BE2C (cell line): ENCODE measurements at regions not wholly inside any gene's neighbourhood (a gene's known extent, or its start where the extent isn't known, plus 50 kb on each side); places are given as distances from the start of the nearest gene placed in this dataset.

ENCODE experiments used
- DNase-seq: peaks from one replicate; pipeline ENCODE4 v3.0.0-alpha.2; 2020
- H3K27me3 ChIP-seq: fragments of 250-450 bp; sonication (Bioruptor Pico); 2 replicates; pipeline ENCODE4 v1.5.1; 2020; ENCODE audit warnings: mild to moderate bottlenecking
- H3K36me3 ChIP-seq: fragments of 250-450 bp; sonication (Bioruptor Pico); 2 replicates; pipeline ENCODE4 v1.5.1; 2020; ENCODE audit warnings: mild to moderate bottlenecking
- H3K4me1 ChIP-seq: fragments of 250-450 bp; sonication (Bioruptor Pico); 2 replicates; pipeline ENCODE4 v1.5.1; 2020
- H3K4me3 ChIP-seq: 2 replicates; pipeline ENCODE4 v1.5.1; 2011; ENCODE audit warnings: low read depth, low read length
- H3K9me3 ChIP-seq: fragments of 250-450 bp; sonication (Bioruptor Pico); 2 replicates; pipeline ENCODE4 v1.5.1; 2020
- TF ChIP-seq, protein P1 (sequence below): IDR thresholded peaks from 2 replicates; pipeline ENCODE4 v1.5.1; 2012; ENCODE audit warnings: mild to moderate bottlenecking, low read depth, low read length

DNA sequence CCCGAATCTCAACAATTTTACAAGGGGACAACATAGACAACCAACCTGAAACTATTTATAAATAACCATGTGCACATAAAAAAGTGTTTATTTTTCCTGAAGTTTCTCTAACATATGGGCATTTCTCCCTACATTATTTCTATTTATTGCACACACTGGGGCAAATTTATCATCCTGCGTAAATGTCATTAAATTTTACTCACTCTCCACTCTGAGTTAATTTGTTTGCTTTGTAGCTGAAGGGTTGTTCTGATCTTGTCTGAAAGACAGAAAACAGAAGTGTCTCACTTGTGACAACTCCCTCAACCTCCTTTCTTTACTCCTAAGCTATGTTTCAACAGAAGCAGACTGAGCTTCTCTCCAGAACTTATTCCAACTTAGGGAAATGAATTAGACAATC, 194.2 kb downstream of the HIPK3 start:
- no peak overlapping the region for H3K4me3 ChIP-seq
- H3K36me3 ChIP-seq: no peaks in the 10 kb centered on the region
- no peaks in the 10 kb centered on the region for H3K4me1 ChIP-seq
- TF ChIP-seq, protein P1, sequence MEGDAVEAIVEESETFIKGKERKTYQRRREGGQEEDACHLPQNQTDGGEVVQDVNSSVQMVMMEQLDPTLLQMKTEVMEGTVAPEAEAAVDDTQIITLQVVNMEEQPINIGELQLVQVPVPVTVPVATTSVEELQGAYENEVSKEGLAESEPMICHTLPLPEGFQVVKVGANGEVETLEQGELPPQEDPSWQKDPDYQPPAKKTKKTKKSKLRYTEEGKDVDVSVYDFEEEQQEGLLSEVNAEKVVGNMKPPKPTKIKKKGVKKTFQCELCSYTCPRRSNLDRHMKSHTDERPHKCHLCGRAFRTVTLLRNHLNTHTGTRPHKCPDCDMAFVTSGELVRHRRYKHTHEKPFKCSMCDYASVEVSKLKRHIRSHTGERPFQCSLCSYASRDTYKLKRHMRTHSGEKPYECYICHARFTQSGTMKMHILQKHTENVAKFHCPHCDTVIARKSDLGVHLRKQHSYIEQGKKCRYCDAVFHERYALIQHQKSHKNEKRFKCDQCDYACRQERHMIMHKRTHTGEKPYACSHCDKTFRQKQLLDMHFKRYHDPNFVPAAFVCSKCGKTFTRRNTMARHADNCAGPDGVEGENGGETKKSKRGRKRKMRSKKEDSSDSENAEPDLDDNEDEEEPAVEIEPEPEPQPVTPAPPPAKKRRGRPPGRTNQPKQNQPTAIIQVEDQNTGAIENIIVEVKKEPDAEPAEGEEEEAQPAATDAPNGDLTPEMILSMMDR: no peak
- DNase-seq: no peak
- no peaks in the 10 kb centered on the region for H3K9me3 ChIP-seq
- H3K27me3 ChIP-seq: no peaks in the 10 kb centered on the region

DNA sequence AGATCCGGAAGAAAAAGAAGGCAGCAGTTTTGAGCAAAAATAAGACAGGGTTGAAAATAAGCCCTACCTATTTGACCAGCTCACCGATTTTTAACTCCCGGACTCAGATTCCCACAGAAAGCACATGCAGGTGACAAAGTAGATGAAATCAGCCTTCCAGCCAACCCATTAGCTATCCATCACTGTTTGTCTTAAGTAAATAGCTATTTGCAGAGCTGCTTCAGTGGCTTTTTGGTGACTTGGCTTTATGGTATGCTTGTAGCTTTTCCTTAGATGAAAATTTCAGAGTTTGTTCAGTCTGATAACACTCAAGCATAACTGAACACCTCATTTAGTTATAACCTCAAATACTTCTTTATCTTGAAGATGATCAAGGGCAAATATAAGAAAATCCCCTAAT, 192.6 kb downstream of the HIPK3 start:
- no peaks in the 10 kb centered on the region for H3K27me3 ChIP-seq
- no peak overlapping the region for H3K4me3 ChIP-seq
- TF ChIP-seq, protein P1: no peak
- H3K9me3 ChIP-seq: no peaks in the 10 kb centered on the region
- DNase-seq: no peak
- no peaks in the 10 kb centered on the region for H3K4me1 ChIP-seq
- H3K36me3 ChIP-seq: no peaks in the 10 kb centered on the region

DNA sequence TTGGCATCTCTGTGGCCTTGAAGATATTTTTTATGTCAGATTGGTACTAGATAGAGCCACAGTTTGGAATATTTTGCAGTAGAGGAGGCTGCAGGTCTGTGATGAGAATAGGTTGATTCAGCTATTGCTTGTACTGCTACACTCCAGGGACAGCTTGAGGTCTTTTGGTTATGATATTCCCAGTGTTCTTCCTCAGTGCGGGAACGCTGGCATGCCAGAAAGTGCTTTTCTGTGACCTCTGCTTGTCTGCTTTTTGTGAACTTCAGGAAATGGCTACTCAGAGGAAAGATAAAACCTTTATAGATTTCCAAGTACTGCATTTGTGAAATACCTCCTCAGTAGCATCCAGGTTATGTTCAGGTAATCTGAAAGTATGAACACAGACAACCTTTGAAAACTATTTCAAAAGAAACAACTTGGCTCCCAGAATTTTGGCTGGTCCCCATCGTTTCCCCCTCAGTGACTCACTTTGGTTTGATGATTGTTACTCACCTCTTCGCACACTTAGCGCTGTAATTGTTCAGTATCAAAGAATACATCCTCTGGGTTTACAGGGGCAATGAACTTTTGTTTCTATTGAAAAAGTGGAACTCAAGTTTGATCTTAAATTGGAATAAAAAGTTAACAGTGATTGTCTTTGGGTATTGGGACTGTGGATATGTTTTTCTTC, 191.4 kb downstream of the HIPK3 start:
- Histone ChIP-seq H3K4me3 (no peak overlapping the region), H3K9me3 (no peaks in the 10 kb centered on the region), H3K36me3 (no peaks in the 10 kb centered on the region), H3K27me3 (no peaks in the 10 kb centered on the region), H3K4me1 (no peaks in the 10 kb centered on the region)
- DNase-seq: no peak
- TF ChIP-seq, protein P1: no peak

- no peaks in the 10 kb centered on the region for H3K9me3 ChIP-seq
- H3K4me1 ChIP-seq: no peaks in the 10 kb centered on the region
- H3K27me3 ChIP-seq: no peaks in the 10 kb centered on the region
- TF ChIP-seq, protein P1: no peak
- DNase-seq: no peak
- no peak overlapping the region for H3K4me3 ChIP-seq
- H3K36me3 ChIP-seq: no peaks in the 10 kb centered on the region
These were observed 188.6 kb downstream of the HIPK3 start for GRCh38 chr11:33445761-33446161.

DNA sequence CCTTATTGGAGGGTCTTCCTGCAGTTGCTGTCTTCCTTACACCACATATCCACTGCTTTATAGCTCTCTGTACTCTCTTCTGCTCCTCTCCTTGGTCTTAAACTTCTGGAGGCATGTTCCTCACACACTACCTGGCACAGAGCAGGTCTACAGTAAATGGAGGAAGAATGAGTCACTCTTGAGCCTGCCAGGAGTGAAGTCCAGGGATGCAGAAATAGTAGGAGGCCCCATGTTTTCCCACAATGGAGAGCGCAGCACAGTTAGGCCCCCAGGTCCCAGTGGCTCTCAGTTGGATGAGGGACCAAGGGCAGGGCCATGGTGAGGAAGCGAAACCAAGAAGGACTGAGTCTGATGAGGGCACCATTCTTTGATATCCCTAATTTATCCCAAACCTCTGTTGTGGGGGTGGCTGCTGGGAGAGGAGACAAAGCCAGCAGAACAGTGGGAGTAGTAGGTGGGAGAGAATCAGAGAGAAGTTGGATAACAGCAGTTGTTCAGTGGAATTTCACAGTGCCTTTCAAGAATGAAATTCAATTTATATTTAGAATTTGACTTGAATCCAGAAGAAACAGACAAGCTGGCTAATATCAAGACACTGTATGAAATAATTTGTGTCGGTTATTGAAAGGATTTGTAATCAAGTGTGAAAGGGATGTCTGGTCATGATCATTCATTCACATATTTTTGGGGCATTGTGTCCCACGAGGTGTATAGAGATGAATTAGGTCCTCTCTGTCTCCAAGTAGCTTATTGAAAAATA, 187.8 kb downstream of the HIPK3 start:
- TF ChIP-seq, protein P1: no peak
- no peak for DNase-seq
- Histone ChIP-seq H3K36me3 (no peaks in the 10 kb centered on the region), H3K4me3 (no peak overlapping the region), H3K27me3 (no peaks in the 10 kb centered on the region), H3K9me3 (no peaks in the 10 kb centered on the region), H3K4me1 (no peaks in the 10 kb centered on the region)

- TF ChIP-seq, protein P1: no peak
- H3K27me3 ChIP-seq: no peaks in the 10 kb centered on the region
- no peaks in the 10 kb centered on the region for H3K9me3 ChIP-seq
- no peak overlapping the region for H3K4me3 ChIP-seq
- H3K4me1 ChIP-seq: no peaks in the 10 kb centered on the region
- no peaks in the 10 kb centered on the region for H3K36me3 ChIP-seq
- DNase-seq: no peak
These were observed 186.5 kb downstream of the HIPK3 start for GRCh38 chr11:33443684-33444083.
